Astrocyte of the spinal cord (primary cell): ENCODE measurements at regions not wholly inside any gene's neighbourhood (a gene's known extent, or its start where the extent isn't known, plus 50 kb on each side); places are given as distances from the start of the nearest gene placed in this dataset.
"Not testable (repeated sequence)": the region's sequence is repeated elsewhere in the genome, so short reads cannot be mapped to it uniquely, and the experiment has no call there.

ENCODE experiments used
- DNase-seq: peaks from one replicate; pipeline ENCODE4 v3.0.0; 2011; ENCODE audit warnings: low read depth, low spot score
- H3K4me3 ChIP-seq: 2 replicates; pipeline ENCODE4 v1.5.1; 2011; ENCODE audit warnings: low read depth, mild to moderate bottlenecking, low read length, moderate library complexity
- CTCF ChIP-seq: IDR thresholded peaks from 2 replicates; pipeline ENCODE4 v1.5.1; 2012; ENCODE audit warnings: low read depth, mild to moderate bottlenecking, low read length, inconsistent platforms
- in situ Hi-C: cut with HindIII; loops from 2 replicates; pipeline ENCODE4 v1.10.0; 2017; ENCODE audit warnings: low sequenced_read_pairs

- in situ Hi-C loops = no loop called here
- no peak overlapping the region for H3K4me3 ChIP-seq
- no peak for DNase-seq
- no peak for TF ChIP-seq CTCF
These were observed 568.9 kb upstream of the NR2F2 start for GRCh38 chr15:95761501-95762165.

GRCh38 chr15:95763426-95763825, 567.1 kb upstream of the NR2F2 start:
- no peak for DNase-seq
- in situ Hi-C loops = no loop called here
- no peak overlapping the region for H3K4me3 ChIP-seq
- TF ChIP-seq CTCF = no peak

GRCh38 chr15:95765161-95765560, 565.3 kb upstream of the NR2F2 start:
- TF ChIP-seq CTCF = no peak
- in situ Hi-C loops = no loop called here
- DNase-seq = no peak
- H3K4me3 ChIP-seq = no peak overlapping the region

- in situ Hi-C loops = no loop called here
- no peak overlapping the region for H3K4me3 ChIP-seq
- no peak for TF ChIP-seq CTCF
- DNase-seq = peak; percentile 30
These were observed 560.3 kb upstream of the NR2F2 start for GRCh38 chr15:95770196-95770595.

GRCh38 chr15:95772982-95773381, 557.5 kb upstream of the NR2F2 start:
- no peak for DNase-seq
- in situ Hi-C loops = no loop called here
- no peak for TF ChIP-seq CTCF
- no peak overlapping the region for H3K4me3 ChIP-seq

GRCh38 chr15:95784508-95784907, 546.0 kb upstream of the NR2F2 start:
- no peak for TF ChIP-seq CTCF
- no peak overlapping the region for H3K4me3 ChIP-seq
- in situ Hi-C loops = no loop called here
- DNase-seq = no peak

- DNase-seq, H3K4me3 ChIP-seq, in situ Hi-C loops: not testable (repeated sequence)
These were observed 545.2 kb upstream of the NR2F2 start for GRCh38 chr15:95785276-95785675.
